Activated T-cell treated with anti-CD3 and anti-CD28 coated beads, Interleukin-2, amount 50 U/mL, for 4 hours (primary cell): ENCODE measurements at regions not wholly inside any gene's neighbourhood (a gene's known extent, or its start where the extent isn't known, plus 50 kb on each side); places are given as distances from the start of the nearest gene placed in this dataset.
"Not testable (repeated sequence)": the region's sequence is repeated elsewhere in the genome, so short reads cannot be mapped to it uniquely, and the experiment has no call there.

Experiments
- ATAC-seq, 2 donors: fragments of 200-7000 bp; cut with Tn5 transposase; one replicate each; pipeline ENCODE4 v1.10.0; 2021
- DNase-seq: peaks from one replicate; pipeline ENCODE4 v3.0.0-alpha.2; 2020
- H3K27me3 Mint-ChIP-seq: one replicate; pipeline ENCODE4 v1.8.0; 2021; ENCODE audit warnings: low read depth, mixed read lengths
- H3K36me3 Mint-ChIP-seq: one replicate; pipeline ENCODE4 v1.8.0; 2022; ENCODE audit warnings: mixed read lengths; ENCODE audit not compliant: insufficient read depth
- H3K4me1 Mint-ChIP-seq: one replicate; pipeline ENCODE4 v1.8.0; 2021; ENCODE audit warnings: low read depth, mixed read lengths
- H3K4me3 Mint-ChIP-seq: one replicate; pipeline ENCODE4 v1.8.0; 2021; ENCODE audit warnings: mild to moderate bottlenecking, moderate library complexity, mixed read lengths
- H3K9me3 Mint-ChIP-seq: one replicate; pipeline ENCODE4 v1.8.0; 2021; ENCODE audit warnings: mixed read lengths

- no peak for ATAC-seq
- Mint-ChIP-seq H3K4me1 (no peaks in the 10 kb centered on the region), H3K36me3 (no peaks in the 10 kb centered on the region), H3K27me3 (no peaks in the 10 kb centered on the region), H3K9me3 (no peaks in the 10 kb centered on the region), H3K4me3 (no peak overlapping the region)
- no peak for DNase-seq
These were observed 156.0 kb upstream of the BCOR start for GRCh38 chrX:40253771-40254170.

DNA sequence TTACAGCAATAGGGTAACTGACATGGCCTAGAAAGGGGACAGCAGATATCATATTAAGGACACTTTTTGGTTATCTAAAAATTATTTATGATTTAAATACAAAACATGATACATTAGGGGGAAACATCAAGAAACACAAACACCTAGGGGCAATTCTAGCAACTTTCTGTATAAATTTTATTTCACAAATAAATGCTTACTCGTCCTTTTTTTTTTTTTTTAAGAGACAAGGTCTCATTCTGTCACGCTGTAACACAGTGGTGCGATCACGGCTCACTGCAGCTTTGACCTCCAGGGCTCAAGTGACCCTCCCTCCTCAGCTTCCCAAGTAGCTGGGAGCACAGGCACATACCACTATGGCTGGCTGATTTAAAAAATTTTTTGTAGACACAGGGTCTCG lies 151.8 kb upstream of the BCOR start:
- H3K27me3 Mint-ChIP-seq = no peaks in the 10 kb centered on the region
- ATAC-seq (no peak), DNase-seq (no peak)
- no peak overlapping the region for H3K4me3 Mint-ChIP-seq
- H3K4me1 Mint-ChIP-seq = peaks cover 11% of the 10 kb centered on the region
- H3K36me3 Mint-ChIP-seq = no peaks in the 10 kb centered on the region
- H3K9me3 Mint-ChIP-seq = no peaks in the 10 kb centered on the region

- no peak for DNase-seq
- no peaks in the 10 kb centered on the region for H3K27me3 Mint-ChIP-seq
- H3K4me3 Mint-ChIP-seq = no peak overlapping the region
- peaks cover 11% of the 10 kb centered on the region for H3K4me1 Mint-ChIP-seq
- no peaks in the 10 kb centered on the region for H3K36me3 Mint-ChIP-seq
- ATAC-seq = no peak
- H3K9me3 Mint-ChIP-seq = no peaks in the 10 kb centered on the region
These were observed 151.1 kb upstream of the BCOR start for GRCh38 chrX:40248822-40249221.

GRCh38 chrX:40247848-40248622 lies 150.3 kb upstream of the BCOR start:
- ATAC-seq = no peak
- H3K4me1 Mint-ChIP-seq = peaks cover 11% of the 10 kb centered on the region

DNA sequence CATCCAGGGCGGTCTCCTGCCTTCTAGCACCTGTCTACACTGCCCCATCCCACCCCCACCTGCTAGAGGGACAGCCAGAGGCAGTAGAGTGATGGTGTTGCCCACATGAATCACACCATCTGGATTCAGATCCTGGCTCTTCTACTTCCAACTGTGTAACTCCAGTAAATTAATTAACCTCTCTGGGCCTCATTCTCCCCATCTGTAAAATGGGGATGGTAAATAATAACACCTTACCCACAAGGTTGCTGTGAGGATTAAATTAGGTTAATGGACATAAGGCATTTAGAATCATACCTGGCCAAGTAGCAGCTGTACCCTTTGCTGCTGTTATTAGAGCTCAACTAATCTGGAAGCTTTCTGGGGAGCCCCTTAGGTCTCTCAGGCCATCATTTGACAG lies 149.6 kb upstream of the BCOR start:
- H3K36me3 Mint-ChIP-seq = no peaks in the 10 kb centered on the region
- no peaks in the 10 kb centered on the region for H3K27me3 Mint-ChIP-seq
- DNase-seq (no peak), ATAC-seq (no peak)
- peaks cover 11% of the 10 kb centered on the region for H3K4me1 Mint-ChIP-seq
- no peak overlapping the region for H3K4me3 Mint-ChIP-seq
- no peaks in the 10 kb centered on the region for H3K9me3 Mint-ChIP-seq

More at GRCh38 chrX:40247848-40248622, 150.3 kb upstream of the BCOR start:
- DNase-seq = no peak
- H3K4me3 Mint-ChIP-seq = no peak overlapping the region
- no peaks in the 10 kb centered on the region for H3K36me3 Mint-ChIP-seq
- H3K27me3 Mint-ChIP-seq = no peaks in the 10 kb centered on the region
- H3K9me3 Mint-ChIP-seq = no peaks in the 10 kb centered on the region

DNA sequence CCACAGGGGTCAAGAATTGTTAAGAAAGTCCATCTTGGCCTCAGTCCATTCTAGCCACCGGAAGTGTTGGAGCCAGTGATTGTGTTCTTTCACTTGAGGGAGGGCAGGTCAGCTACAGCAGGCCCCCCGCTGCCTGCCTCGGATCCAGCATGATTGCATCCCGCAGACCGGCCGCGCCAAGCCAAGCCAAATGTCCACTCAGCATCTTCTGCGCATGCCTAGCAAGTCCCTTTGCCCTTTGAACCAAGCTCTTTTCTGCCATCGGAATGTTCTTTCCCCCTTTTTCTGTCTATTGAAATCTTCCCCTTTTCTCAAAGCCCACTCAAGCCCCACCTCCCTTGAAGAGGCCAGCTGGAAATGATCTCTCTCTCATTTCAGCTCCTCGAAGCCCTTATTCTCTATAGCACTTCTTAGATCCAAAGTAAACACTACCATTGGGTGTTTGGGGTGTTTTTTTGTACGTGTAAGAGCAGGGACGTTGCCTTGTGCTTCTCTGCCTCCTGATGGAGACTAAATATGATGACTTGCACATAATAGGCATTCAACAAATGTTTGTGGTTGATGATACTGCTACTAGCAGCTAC lies 147.8 kb upstream of the BCOR start:
- DNase-seq (no peak), ATAC-seq (no peak)
- no peaks in the 10 kb centered on the region for H3K27me3 Mint-ChIP-seq
- no peaks in the 10 kb centered on the region for H3K36me3 Mint-ChIP-seq
- H3K4me3 Mint-ChIP-seq = peak overlapping the region; percentile 35
- H3K4me1 Mint-ChIP-seq = peaks cover 11% of the 10 kb centered on the region
- no peaks in the 10 kb centered on the region for H3K9me3 Mint-ChIP-seq

- Mint-ChIP-seq H3K4me1 (peaks cover 11% of the 10 kb centered on the region), H3K36me3 (no peaks in the 10 kb centered on the region), H3K9me3 (no peaks in the 10 kb centered on the region), H3K27me3 (no peaks in the 10 kb centered on the region), H3K4me3 (no peak overlapping the region)
- peak; percentile 34 to 38 for ATAC-seq
- no peak for DNase-seq
These were observed 147.2 kb upstream of the BCOR start for GRCh38 chrX:40244980-40245379.

DNA sequence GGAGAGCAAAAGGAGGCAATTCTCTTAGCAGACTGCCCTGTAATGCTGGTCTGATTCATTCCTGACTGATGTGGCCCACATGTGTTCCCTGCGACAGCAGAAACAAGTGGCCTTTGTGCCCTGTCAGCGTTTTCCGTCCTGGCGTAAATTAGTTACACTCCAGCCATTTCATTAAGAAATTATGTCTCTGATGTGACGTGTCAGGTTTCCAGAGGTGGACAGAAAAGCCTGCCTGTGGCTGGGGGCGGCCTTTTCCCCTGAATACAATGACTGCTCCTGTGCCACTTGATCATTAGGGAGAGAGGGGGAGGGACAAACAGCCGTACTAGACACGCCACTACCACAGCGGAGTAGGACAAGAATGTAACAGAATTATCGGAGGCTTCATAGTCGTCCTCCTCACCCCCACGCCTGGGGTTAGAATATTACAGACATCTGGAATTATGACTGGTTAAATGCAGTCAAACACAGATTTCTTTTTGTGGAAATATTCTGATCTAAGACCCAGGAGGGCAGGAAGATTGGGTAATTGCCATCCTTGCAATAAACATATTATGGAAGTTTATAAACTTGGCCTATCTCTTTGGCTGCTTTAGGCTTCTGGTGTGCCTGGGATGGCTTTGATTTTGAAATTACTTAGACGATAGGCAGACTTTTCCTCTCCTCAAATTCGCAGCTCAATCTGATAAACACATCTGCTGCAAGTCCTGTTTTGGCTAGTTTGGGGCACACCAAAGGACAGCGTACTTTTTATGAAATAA lies 146.2 kb upstream of the BCOR start:
- Mint-ChIP-seq H3K4me1 (peaks cover 11% of the 10 kb centered on the region), H3K4me3 (no peak overlapping the region), H3K9me3 (no peaks in the 10 kb centered on the region), H3K27me3 (no peaks in the 10 kb centered on the region), H3K36me3 (no peaks in the 10 kb centered on the region)
- ATAC-seq (no peak), DNase-seq (no peak)

DNA sequence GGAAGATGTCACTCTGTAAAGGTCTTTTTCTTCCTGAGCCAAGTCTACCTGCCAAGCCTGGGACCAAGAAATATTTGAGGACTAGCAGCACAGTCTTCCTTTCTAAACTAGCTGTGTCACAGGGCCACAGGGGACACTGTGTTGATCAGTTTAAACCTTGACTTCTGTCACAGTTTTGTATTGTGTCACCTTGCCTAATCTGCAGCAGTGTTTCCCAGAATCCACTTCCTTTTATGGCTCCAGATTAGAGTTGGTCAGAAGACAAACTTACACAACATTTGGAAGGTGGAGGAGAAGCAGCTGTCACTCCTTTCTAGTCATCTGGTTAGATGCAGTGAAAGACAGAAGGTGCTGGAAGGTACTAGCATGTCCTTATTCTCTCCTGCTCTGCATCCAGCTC lies 143.1 kb upstream of the BCOR start:
- Mint-ChIP-seq H3K4me3 (no peak overlapping the region), H3K36me3 (no peaks in the 10 kb centered on the region), H3K4me1 (peaks cover 9% of the 10 kb centered on the region), H3K9me3 (no peaks in the 10 kb centered on the region), H3K27me3 (no peaks in the 10 kb centered on the region)
- DNase-seq (no peak), ATAC-seq (no peak)

GRCh38 chrX:40237731-40238178 lies 140.0 kb upstream of the BCOR start:
- Mint-ChIP-seq H3K4me1 (no peaks in the 10 kb centered on the region), H3K36me3 (no peaks in the 10 kb centered on the region), H3K27me3 (no peaks in the 10 kb centered on the region), H3K9me3 (no peaks in the 10 kb centered on the region), H3K4me3 (no peak overlapping the region)
- no peak for ATAC-seq
- no peak for DNase-seq

GRCh38 chrX:40230646-40231045 lies 132.9 kb upstream of the BCOR start:
- Mint-ChIP-seq H3K36me3 (no peaks in the 10 kb centered on the region), H3K27me3 (no peaks in the 10 kb centered on the region), H3K4me3 (no peak overlapping the region), H3K9me3 (no peaks in the 10 kb centered on the region), H3K4me1 (no peaks in the 10 kb centered on the region)
- ATAC-seq (no peak), DNase-seq (no peak)

DNA sequence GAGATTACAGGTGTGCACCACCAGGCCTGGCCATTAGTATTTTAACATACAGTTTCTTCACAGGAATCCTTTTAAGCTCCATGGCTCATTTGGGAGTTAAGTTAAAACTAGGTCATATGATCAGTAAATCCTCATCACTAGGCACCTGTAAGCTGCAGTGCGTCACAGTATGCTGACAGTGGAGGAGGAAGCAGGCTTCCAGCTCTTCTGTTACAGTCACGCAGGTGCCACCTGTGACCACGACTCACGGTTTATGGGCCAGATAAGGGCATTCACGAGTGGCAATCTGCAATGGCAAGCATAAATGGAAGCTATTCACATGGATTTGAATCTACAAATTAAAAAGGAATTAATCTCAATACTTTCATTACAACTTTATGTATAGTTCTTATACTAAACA lies 129.4 kb upstream of the BCOR start:
- Mint-ChIP-seq H3K4me1 (no peaks in the 10 kb centered on the region), H3K36me3 (no peaks in the 10 kb centered on the region), H3K27me3 (no peaks in the 10 kb centered on the region), H3K4me3 (no peak overlapping the region), H3K9me3 (no peaks in the 10 kb centered on the region)
- ATAC-seq = no peak
- no peak for DNase-seq

DNA sequence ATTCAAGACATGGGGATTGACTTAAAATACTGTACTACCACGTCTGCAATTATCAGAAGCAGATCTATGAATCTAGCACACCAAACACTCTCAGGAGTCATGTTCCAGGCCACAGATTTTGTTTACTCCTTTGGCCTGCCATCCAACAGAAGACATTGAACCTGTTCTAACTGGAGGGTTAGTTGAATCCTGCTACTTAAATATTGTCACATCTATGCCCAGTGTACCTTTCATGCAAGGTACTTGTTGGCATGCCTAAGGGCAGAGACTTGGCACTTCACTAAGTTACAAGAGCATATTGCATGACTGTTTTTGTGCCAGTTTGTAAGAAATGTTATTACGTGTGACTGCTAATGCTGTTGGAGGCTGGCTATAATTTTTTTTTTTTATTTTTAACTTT lies 126.9 kb upstream of the BCOR start:
- no peak for ATAC-seq
- H3K9me3 Mint-ChIP-seq = no peaks in the 10 kb centered on the region
- H3K27me3 Mint-ChIP-seq = no peaks in the 10 kb centered on the region
- no peak for DNase-seq
- no peaks in the 10 kb centered on the region for H3K4me1 Mint-ChIP-seq
- H3K36me3 Mint-ChIP-seq = no peaks in the 10 kb centered on the region
- no peak overlapping the region for H3K4me3 Mint-ChIP-seq

- H3K36me3 Mint-ChIP-seq, ATAC-seq, H3K9me3 Mint-ChIP-seq, H3K4me3 Mint-ChIP-seq, H3K27me3 Mint-ChIP-seq, DNase-seq, H3K4me1 Mint-ChIP-seq: not testable (repeated sequence)
These were observed 124.9 kb upstream of the BCOR start for GRCh38 chrX:40222612-40223011.

DNA sequence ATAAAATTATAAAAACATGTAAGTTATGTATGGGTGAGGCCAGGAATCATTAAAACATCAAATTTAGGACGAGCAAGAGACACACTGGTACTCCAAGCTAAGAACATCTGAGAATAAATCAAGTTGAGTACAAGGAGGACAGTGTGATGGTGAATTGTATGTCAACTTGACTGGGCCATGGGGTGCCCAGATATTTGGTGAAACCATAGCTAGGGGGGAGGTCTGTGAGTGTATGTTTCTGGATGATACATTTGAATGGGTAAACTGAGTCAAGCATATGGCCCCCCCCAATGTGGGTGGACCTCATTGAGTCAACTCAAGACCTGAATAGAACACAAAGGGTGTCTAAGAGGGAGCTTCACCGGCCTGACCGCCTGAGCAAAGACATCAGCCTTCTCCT lies 115.3 kb upstream of the BCOR start:
- DNase-seq (no peak), ATAC-seq (no peak)
- H3K36me3 Mint-ChIP-seq = no peaks in the 10 kb centered on the region
- no peaks in the 10 kb centered on the region for H3K27me3 Mint-ChIP-seq
- H3K9me3 Mint-ChIP-seq = no peaks in the 10 kb centered on the region
- H3K4me3 Mint-ChIP-seq = no peak overlapping the region
- no peaks in the 10 kb centered on the region for H3K4me1 Mint-ChIP-seq
